Caco-2 (cell line): ENCODE measurements at regions not wholly inside any gene's neighbourhood (a gene's known extent, or its start where the extent isn't known, plus 50 kb on each side); places are given as distances from the start of the nearest gene placed in this dataset.

Experiments used
- BruUV-seq: library from RNA; stranded (reverse); fragments of 400-500 nt; replicated peaks from 2 replicates; lab custom pipeline; 2021; lab: Mats Ljungman, UMichigan
- CTCF ChIA-PET: fragments of 300-600 bp; sonication (Branson Sonifier 250); formaldehyde crosslinking; loops from one replicate; lab custom pipeline; 2022; ENCODE audit warnings: antibody characterized with exemption; lab: Charles Lee
- POLR2A ChIA-PET: fragments of 300-600 bp; sonication (Branson Sonifier 250); formaldehyde crosslinking; loops from one replicate; lab custom pipeline; 2022; ENCODE audit warnings: antibody characterized with exemption; lab: Charles Lee
- DNase-seq, 2 experiments: peaks; one replicate each; pipeline versions ENCODE4 v3.0.0 to v3.0.0-alpha.2; 2020 to 2022
- H3K27me3 ChIP-seq: replicated peaks from 2 replicates; pipeline ENCODE4 v1.6.0; 2011; ENCODE audit warnings: low read length; ENCODE audit not compliant: control insufficient read depth, insufficient read depth
- H3K36me3 ChIP-seq: 2 replicates; pipeline ENCODE4 v1.5.1; 2011; ENCODE audit warnings: low read length; ENCODE audit not compliant: control insufficient read depth, insufficient read depth
- H3K4me1 ChIP-seq: fragments of 250-450 bp; sonication (Bioruptor Pico); 2 replicates; pipeline ENCODE4 v1.5.1; 2020; ENCODE audit warnings: mild to moderate bottlenecking
- H3K4me3 ChIP-seq: 2 replicates; pipeline ENCODE4 v1.5.1; 2011; ENCODE audit warnings: low read depth, mild to moderate bottlenecking, control low read depth, low read length
- H3K9me3 ChIP-seq: fragments of 250-450 bp; sonication (Bioruptor Pico); 2 replicates; pipeline ENCODE4 v1.5.1; 2020; ENCODE audit warnings: mild to moderate bottlenecking, moderate library complexity
- H3K27ac Mint-ChIP-seq: one replicate; pipeline ENCODE4 v1.8.0; 2022; ENCODE audit warnings: mixed read lengths; ENCODE audit not compliant: unreplicated experiment
- H3K27me3 Mint-ChIP-seq: one replicate; pipeline ENCODE4 v1.8.0; 2022; ENCODE audit warnings: mixed read lengths; ENCODE audit not compliant: insufficient read depth, unreplicated experiment
- H3K36me3 Mint-ChIP-seq: one replicate; pipeline ENCODE4 v1.8.0; 2022; ENCODE audit warnings: mild to moderate bottlenecking, mixed read lengths; ENCODE audit not compliant: insufficient read depth, unreplicated experiment
- H3K4me1 Mint-ChIP-seq: one replicate; pipeline ENCODE4 v1.8.0; 2022; ENCODE audit warnings: low read depth, mixed read lengths; ENCODE audit not compliant: unreplicated experiment
- H3K4me3 Mint-ChIP-seq: one replicate; pipeline ENCODE4 v1.8.0; 2022; ENCODE audit warnings: mild to moderate bottlenecking, moderate library complexity, mixed read lengths; ENCODE audit not compliant: unreplicated experiment
- H3K9me3 Mint-ChIP-seq: one replicate; pipeline ENCODE4 v1.8.0; 2022; ENCODE audit warnings: mixed read lengths; ENCODE audit not compliant: unreplicated experiment
- intact Hi-C: fragments of 100-400 bp; cut with micrococcal nuclease; formaldehyde crosslinking; loops from one replicate; pipeline ENCODE4 v1.10.0; 2022; ENCODE audit not compliant: unreplicated experiment
- TF ChIP-seq, protein P1 (sequence below), 2 experiments: fragments of 200-600 bp in 1 of 2; IDR thresholded peaks; 1 replicate in 1 of 2; 2 replicates in 1 of 2; pipeline versions ENCODE4 v1.5.1 to v1.8.0; 2011 to 2022; ENCODE audit warnings: antibody characterized with exemption in 1 of 2, control low read depth in 1 of 2, inconsistent platforms in 1 of 2, low read depth in 1 of 2, low read length in 1 of 2, mild to moderate bottlenecking in 1 of 2, moderate library complexity in 1 of 2; ENCODE audit not compliant: insufficient read depth in 1 of 2, severe bottlenecking in 1 of 2, unreplicated experiment in 1 of 2

DNA sequence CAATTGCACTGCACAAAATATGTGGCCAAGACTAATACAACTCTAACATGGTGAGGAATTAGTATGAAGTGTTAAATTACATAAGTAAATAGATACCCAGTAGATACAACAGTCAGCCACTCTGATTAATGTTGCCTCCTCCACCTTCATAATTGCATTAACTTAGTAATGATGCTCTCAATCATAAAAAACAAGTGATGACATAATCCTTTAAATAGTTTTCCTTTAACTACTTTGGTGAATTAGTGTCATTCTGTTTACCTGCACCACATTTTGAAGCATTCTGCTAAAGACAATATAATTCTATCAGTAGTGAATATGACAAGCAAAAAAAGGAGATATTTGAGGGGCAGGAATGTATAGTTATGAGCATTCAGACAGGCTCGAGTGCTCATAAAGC is 265.9 kb upstream of the SLC24A2 start:
- intact Hi-C loops: no loop called here
- BruUV-seq: no TSS peak
- CTCF ChIA-PET: no interaction called here
- POLR2A ChIA-PET: no interaction called here
- Histone ChIP-seq H3K4me1 (no peaks in the 10 kb centered on the region), H3K9me3 (no peaks in the 10 kb centered on the region), H3K4me3 (no peak overlapping the region), H3K36me3 (no peaks in the 10 kb centered on the region), H3K27me3 (no peaks in the 10 kb centered on the region)
- no peak overlapping the region for H3K27ac Mint-ChIP-seq
- TF ChIP-seq, protein P1, sequence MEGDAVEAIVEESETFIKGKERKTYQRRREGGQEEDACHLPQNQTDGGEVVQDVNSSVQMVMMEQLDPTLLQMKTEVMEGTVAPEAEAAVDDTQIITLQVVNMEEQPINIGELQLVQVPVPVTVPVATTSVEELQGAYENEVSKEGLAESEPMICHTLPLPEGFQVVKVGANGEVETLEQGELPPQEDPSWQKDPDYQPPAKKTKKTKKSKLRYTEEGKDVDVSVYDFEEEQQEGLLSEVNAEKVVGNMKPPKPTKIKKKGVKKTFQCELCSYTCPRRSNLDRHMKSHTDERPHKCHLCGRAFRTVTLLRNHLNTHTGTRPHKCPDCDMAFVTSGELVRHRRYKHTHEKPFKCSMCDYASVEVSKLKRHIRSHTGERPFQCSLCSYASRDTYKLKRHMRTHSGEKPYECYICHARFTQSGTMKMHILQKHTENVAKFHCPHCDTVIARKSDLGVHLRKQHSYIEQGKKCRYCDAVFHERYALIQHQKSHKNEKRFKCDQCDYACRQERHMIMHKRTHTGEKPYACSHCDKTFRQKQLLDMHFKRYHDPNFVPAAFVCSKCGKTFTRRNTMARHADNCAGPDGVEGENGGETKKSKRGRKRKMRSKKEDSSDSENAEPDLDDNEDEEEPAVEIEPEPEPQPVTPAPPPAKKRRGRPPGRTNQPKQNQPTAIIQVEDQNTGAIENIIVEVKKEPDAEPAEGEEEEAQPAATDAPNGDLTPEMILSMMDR (IDR thresholded peaks at IDR 0.05; ENCODE audit: insufficient read depth in 1 of 2, low read depth in 1 of 2, low read length in 1 of 2, severe bottlenecking in 1 of 2, unreplicated experiment in 1 of 2): no peak
- H3K36me3 Mint-ChIP-seq: no peaks in the 10 kb centered on the region
- H3K4me1 Mint-ChIP-seq: no peaks in the 10 kb centered on the region
- no peaks in the 10 kb centered on the region for H3K9me3 Mint-ChIP-seq
- no peak for DNase-seq
- H3K27me3 Mint-ChIP-seq: peaks cover 6% of the 10 kb centered on the region
- no peak overlapping the region for H3K4me3 Mint-ChIP-seq

DNA sequence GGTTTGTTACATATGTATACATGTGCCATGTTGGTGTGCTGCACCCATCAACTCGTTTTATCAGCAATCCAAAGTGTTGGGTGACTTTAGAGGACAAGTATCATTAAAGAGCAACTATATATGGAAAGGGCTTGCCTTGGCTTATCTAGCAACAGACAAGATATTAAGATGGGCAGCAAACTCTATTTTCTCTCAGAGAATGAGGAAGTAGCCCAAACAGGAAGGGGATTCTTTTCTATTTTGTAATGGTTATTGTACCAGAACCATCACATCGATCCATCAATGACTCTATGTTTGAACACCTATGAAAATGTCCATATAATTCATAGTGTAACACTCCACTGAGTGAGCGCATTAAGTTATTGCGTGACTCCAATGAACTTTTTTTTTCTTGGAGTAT is 260.1 kb upstream of the SLC24A2 start:
- BruUV-seq: no TSS peak
- intact Hi-C loops: no loop called here
- Mint-ChIP-seq H3K27ac (no peak overlapping the region), H3K9me3 (no peaks in the 10 kb centered on the region), H3K4me1 (no peaks in the 10 kb centered on the region), H3K36me3 (no peaks in the 10 kb centered on the region), H3K27me3 (no peaks in the 10 kb centered on the region), H3K4me3 (no peak overlapping the region)
- Histone ChIP-seq H3K4me3 (no peak overlapping the region), H3K36me3 (no peaks in the 10 kb centered on the region), H3K9me3 (no peaks in the 10 kb centered on the region), H3K27me3 (no peaks in the 10 kb centered on the region), H3K4me1 (no peaks in the 10 kb centered on the region)
- TF ChIP-seq, protein P1 (IDR thresholded peaks at IDR 0.05; ENCODE audit: insufficient read depth in 1 of 2, low read depth in 1 of 2, low read length in 1 of 2, severe bottlenecking in 1 of 2, unreplicated experiment in 1 of 2): no peak
- POLR2A ChIA-PET: no interaction called here
- no peak for DNase-seq
- CTCF ChIA-PET: no interaction called here

DNA sequence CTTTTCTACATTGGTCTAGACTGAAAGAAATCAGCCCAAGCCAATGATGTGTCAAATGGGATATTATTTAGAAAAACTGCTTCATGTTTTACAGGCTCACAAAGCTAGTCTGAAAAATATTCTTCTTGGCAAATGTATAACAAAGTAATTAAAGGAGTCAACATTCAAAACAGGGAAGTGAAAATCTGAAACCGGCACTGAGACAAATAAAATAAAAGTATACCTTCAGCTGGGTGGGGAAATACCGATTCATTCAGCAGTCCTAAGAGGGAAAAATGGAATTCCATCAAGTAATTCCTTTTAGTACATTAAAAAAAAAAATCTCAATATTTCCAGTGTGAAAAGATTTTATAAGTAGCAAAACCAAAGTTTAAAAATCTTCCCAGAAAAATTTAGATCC is 259.6 kb upstream of the SLC24A2 start:
- Histone ChIP-seq H3K9me3 (no peaks in the 10 kb centered on the region), H3K4me1 (no peaks in the 10 kb centered on the region), H3K36me3 (no peaks in the 10 kb centered on the region), H3K4me3 (no peak overlapping the region), H3K27me3 (no peaks in the 10 kb centered on the region)
- intact Hi-C loops: no loop called here
- Mint-ChIP-seq H3K4me3 (no peak overlapping the region), H3K9me3 (no peaks in the 10 kb centered on the region), H3K36me3 (no peaks in the 10 kb centered on the region), H3K4me1 (no peaks in the 10 kb centered on the region), H3K27ac (no peak overlapping the region), H3K27me3 (no peaks in the 10 kb centered on the region)
- ChIA-PET CTCF (no interaction called here), POLR2A (no interaction called here)
- TF ChIP-seq, protein P1 (IDR thresholded peaks at IDR 0.05; ENCODE audit: insufficient read depth in 1 of 2, low read depth in 1 of 2, low read length in 1 of 2, severe bottlenecking in 1 of 2, unreplicated experiment in 1 of 2): no peak
- BruUV-seq: no TSS peak
- no peak for DNase-seq
